ENCODE measurements at regions not wholly inside any gene's neighbourhood (a gene's known extent, or its start where the extent isn't known, plus 50 kb on each side); places are given as distances from the start of the nearest gene placed in this dataset.
A peak's percentile ranks its signal among the peaks of the same experiment; 100 is the strongest.

- Histone ChIP-seq H3K9ac (ENCODE audit: low read length) (peak overlapping the region; percentile 42), H2AFZ (ENCODE audit: low read depth, low read length) (no peak overlapping the region), H3K9me3 (ENCODE audit: insufficient read depth, low read depth, low read length) (no peaks in the 10 kb centered on the region), H3K27me3 (ENCODE audit: insufficient read depth, low read length) (no peaks in the 10 kb centered on the region), H3K36me3 (ENCODE audit: insufficient read depth, low read length) (no peaks in the 10 kb centered on the region), H3K4me1 (ENCODE audit: insufficient read depth, low read length) (peaks cover 23% of the 10 kb centered on the region), H3K79me2 (ENCODE audit: insufficient read depth, low read length) (no peaks in the 10 kb centered on the region), H3K27ac (ENCODE audit: low read depth, low read length) (peak overlapping the region; percentile 76), H4K20me1 (ENCODE audit: insufficient read depth, low read length) (no peaks in the 10 kb centered on the region), H3K4me3 (ENCODE audit: insufficient read depth, low read depth, low read length) (no peak overlapping the region), H3K4me2 (ENCODE audit: low read length) (peak overlapping the region; percentile 69)
- Mint-ChIP-seq H3K4me3 (ENCODE audit: unreplicated experiment) (no peak overlapping the region), H3K27ac (ENCODE audit: unreplicated experiment) (peak overlapping the region; percentile 98), H3K9me3 (ENCODE audit: unreplicated experiment) (no peaks in the 10 kb centered on the region), H3K27me3 (ENCODE audit: low read depth, unreplicated experiment) (peaks cover 3% of the 10 kb centered on the region), H3K4me1 (ENCODE audit: low read depth, unreplicated experiment) (peaks cover 18% of the 10 kb centered on the region), H3K36me3 (ENCODE audit: low read depth, unreplicated experiment) (no peaks in the 10 kb centered on the region)
- DNase-seq (ENCODE audit: low read depth) (no peak), FAIRE-seq (no peak)
- TF ChIP-seq CTCF (IDR thresholded peaks at IDR 0.05; ENCODE audit: insufficient read depth, low read depth, low read length) = no peak
Measured at GRCh38 chr9:108049671-108050494, 560.3 kb upstream of the KLF4 start.

- peaks cover 2% of the 10 kb centered on the region for H3K9me3 ChIP-seq (ENCODE audit: insufficient read depth, low read depth, low read length)
- no peaks in the 10 kb centered on the region for H3K27me3 ChIP-seq (ENCODE audit: insufficient read depth, low read length)
- peak overlapping the region; percentile 76 for H3K27ac ChIP-seq (ENCODE audit: low read depth, low read length)
- H2AFZ ChIP-seq (ENCODE audit: low read depth, low read length) = no peak overlapping the region
- peaks cover 3% of the 10 kb centered on the region for H3K27me3 Mint-ChIP-seq (ENCODE audit: low read depth, unreplicated experiment)
- H4K20me1 ChIP-seq (ENCODE audit: insufficient read depth, low read length) = no peaks in the 10 kb centered on the region
- H3K9me3 Mint-ChIP-seq (ENCODE audit: unreplicated experiment) = peaks cover 4% of the 10 kb centered on the region
- peaks cover 17% of the 10 kb centered on the region for H3K4me1 Mint-ChIP-seq (ENCODE audit: low read depth, unreplicated experiment)
- DNase-seq (ENCODE audit: low read depth) (peak; percentile 96), FAIRE-seq (peak; percentile 34)
- no peaks in the 10 kb centered on the region for H3K79me2 ChIP-seq (ENCODE audit: insufficient read depth, low read length)
- H3K9ac ChIP-seq (ENCODE audit: low read length) = peak overlapping the region; percentile 42
- H3K4me3 Mint-ChIP-seq (ENCODE audit: unreplicated experiment) = no peak overlapping the region
- H3K4me1 ChIP-seq (ENCODE audit: insufficient read depth, low read length) = peaks cover 23% of the 10 kb centered on the region
- H3K27ac Mint-ChIP-seq (ENCODE audit: unreplicated experiment) = peak overlapping the region; percentile 98
- peak overlapping the region; percentile 69 for H3K4me2 ChIP-seq (ENCODE audit: low read length)
- TF ChIP-seq CTCF (IDR thresholded peaks at IDR 0.05; ENCODE audit: insufficient read depth, low read depth, low read length) = no peak
- no peak for TF ChIP-seq EZH2 (IDR thresholded peaks at IDR 0.05; ENCODE audit: insufficient read depth, low read length)
- no peaks in the 10 kb centered on the region for H3K36me3 ChIP-seq (ENCODE audit: insufficient read depth, low read length)
- H3K4me3 ChIP-seq (ENCODE audit: insufficient read depth, low read depth, low read length) = no peak overlapping the region
- H3K36me3 Mint-ChIP-seq (ENCODE audit: low read depth, unreplicated experiment) = no peaks in the 10 kb centered on the region
Measured at GRCh38 chr9:108049026-108049607, 559.5 kb upstream of the KLF4 start.

Data from astrocyte (in vitro differentiated cells and primary cell).